HL-60 (cell line): ENCODE measurements at regions not wholly inside any gene's neighbourhood (a gene's known extent, or its start where the extent isn't known, plus 50 kb on each side); places are given as distances from the start of the nearest gene placed in this dataset.

Source experiments
- POLR2AphosphoS5 ChIP-seq: IDR thresholded peaks from 2 replicates; pipeline ENCODE4 v1.6.1; 2012; ENCODE audit warnings: low read depth
- SPI1 ChIP-seq: IDR thresholded peaks from 2 replicates; pipeline ENCODE4 v1.6.1; 2012; ENCODE audit warnings: low read depth, mild to moderate bottlenecking, borderline replicate concordance
- TF ChIP-seq, protein P1 (sequence below): IDR thresholded peaks from one replicate; pipeline ENCODE4 v1.5.1; 2011; ENCODE audit warnings: low read length, control low read depth, inconsistent platforms; ENCODE audit not compliant: insufficient read depth
- TF ChIP-seq, protein P2 (sequence below): IDR thresholded peaks from 2 replicates; pipeline ENCODE4 v1.6.1; 2012; ENCODE audit warnings: low read depth; ENCODE audit not compliant: insufficient replicate concordance

DNA sequence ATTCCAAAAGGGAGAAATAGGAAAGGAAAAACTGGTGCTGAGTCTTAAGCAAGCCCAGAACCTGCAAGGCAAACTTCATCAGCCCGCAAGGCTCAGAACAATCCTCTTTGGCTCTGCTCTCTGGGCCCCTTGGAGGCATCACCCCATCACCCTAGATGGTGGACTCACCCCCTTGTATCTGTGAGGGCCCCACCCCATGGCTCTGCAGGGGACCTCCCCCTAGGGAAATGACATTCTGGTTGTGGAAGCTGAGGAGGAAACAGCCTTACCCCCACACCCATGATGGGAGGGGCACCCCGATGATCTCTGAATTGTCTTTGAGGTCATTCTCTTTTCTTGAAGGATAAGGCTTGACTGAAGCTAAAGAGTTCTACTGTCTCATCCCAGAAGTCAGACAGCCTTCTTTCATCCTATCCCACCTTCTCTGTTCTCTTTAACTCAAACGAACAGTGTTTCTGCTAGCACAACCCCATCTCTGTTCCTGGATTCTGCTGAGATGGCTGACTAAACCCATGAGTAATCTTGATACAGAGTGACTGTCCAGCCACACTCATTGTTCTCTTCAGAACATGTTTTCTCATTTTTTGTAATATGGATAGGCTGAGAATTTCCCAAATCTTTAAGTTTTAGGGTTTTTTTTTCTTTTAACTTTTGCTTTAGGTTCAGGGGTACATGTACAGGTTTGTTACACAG, 492.1 kb upstream of the MYT1L start:
- TF ChIP-seq, protein P1, sequence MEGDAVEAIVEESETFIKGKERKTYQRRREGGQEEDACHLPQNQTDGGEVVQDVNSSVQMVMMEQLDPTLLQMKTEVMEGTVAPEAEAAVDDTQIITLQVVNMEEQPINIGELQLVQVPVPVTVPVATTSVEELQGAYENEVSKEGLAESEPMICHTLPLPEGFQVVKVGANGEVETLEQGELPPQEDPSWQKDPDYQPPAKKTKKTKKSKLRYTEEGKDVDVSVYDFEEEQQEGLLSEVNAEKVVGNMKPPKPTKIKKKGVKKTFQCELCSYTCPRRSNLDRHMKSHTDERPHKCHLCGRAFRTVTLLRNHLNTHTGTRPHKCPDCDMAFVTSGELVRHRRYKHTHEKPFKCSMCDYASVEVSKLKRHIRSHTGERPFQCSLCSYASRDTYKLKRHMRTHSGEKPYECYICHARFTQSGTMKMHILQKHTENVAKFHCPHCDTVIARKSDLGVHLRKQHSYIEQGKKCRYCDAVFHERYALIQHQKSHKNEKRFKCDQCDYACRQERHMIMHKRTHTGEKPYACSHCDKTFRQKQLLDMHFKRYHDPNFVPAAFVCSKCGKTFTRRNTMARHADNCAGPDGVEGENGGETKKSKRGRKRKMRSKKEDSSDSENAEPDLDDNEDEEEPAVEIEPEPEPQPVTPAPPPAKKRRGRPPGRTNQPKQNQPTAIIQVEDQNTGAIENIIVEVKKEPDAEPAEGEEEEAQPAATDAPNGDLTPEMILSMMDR, result no peak
- TF ChIP-seq SPI1 (no peak), POLR2AphosphoS5 (no peak)
- TF ChIP-seq, protein P2, sequence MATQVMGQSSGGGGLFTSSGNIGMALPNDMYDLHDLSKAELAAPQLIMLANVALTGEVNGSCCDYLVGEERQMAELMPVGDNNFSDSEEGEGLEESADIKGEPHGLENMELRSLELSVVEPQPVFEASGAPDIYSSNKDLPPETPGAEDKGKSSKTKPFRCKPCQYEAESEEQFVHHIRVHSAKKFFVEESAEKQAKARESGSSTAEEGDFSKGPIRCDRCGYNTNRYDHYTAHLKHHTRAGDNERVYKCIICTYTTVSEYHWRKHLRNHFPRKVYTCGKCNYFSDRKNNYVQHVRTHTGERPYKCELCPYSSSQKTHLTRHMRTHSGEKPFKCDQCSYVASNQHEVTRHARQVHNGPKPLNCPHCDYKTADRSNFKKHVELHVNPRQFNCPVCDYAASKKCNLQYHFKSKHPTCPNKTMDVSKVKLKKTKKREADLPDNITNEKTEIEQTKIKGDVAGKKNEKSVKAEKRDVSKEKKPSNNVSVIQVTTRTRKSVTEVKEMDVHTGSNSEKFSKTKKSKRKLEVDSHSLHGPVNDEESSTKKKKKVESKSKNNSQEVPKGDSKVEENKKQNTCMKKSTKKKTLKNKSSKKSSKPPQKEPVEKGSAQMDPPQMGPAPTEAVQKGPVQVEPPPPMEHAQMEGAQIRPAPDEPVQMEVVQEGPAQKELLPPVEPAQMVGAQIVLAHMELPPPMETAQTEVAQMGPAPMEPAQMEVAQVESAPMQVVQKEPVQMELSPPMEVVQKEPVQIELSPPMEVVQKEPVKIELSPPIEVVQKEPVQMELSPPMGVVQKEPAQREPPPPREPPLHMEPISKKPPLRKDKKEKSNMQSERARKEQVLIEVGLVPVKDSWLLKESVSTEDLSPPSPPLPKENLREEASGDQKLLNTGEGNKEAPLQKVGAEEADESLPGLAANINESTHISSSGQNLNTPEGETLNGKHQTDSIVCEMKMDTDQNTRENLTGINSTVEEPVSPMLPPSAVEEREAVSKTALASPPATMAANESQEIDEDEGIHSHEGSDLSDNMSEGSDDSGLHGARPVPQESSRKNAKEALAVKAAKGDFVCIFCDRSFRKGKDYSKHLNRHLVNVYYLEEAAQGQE, result no peak
